Right lobe of liver (tissue), 4 donors: ENCODE measurements at regions not wholly inside any gene's neighbourhood (a gene's known extent, or its start where the extent isn't known, plus 50 kb on each side); places are given as distances from the start of the nearest gene placed in this dataset.

Experiments used
- POLR2A ChIP-seq: fragments of 450-650 bp; IDR thresholded peaks from one replicate; pipeline ENCODE4 v1.6.1; 2017; ENCODE audit warnings: antibody characterized with exemption, mild to moderate bottlenecking
- TF ChIP-seq, protein P1 (sequence below), 4 donors: fragments of 200-600 bp in 3 of 4; fragments of 450-650 bp in 1 of 4; IDR thresholded peaks; one replicate each; pipeline versions ENCODE4 v1.5.1 to v1.8.0; 2016 to 2022; ENCODE audit warnings: antibody characterized with exemption in 4 of 4, mild to moderate bottlenecking in 2 of 4
- donor health status: DM: no; HTN: no; CAD: no.
- donor health status: DM: no; HTN: no; CAD: no.
- donor health status: DM: no; HTN: yes; CAD: no.

DNA sequence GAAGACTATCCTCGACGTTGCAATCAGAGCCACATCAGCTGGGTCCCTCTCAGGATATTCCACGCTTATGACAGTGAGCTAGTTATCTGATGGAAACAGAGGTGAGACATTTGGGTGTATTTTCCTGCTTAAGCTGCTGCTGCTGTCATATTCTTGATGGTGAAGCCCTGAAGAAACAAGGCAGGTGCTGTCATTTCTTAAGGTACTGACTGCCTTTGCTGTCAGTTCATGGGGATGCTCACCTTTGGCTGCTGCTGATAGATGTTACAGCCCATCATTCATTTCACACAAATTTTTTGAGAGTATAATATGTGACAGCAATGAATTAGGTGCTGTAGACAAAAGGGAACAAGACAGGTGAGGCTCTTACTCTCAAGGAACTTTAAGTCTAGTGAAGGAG is 577.4 kb downstream of the LMO4 start:
- TF ChIP-seq, protein P1, sequence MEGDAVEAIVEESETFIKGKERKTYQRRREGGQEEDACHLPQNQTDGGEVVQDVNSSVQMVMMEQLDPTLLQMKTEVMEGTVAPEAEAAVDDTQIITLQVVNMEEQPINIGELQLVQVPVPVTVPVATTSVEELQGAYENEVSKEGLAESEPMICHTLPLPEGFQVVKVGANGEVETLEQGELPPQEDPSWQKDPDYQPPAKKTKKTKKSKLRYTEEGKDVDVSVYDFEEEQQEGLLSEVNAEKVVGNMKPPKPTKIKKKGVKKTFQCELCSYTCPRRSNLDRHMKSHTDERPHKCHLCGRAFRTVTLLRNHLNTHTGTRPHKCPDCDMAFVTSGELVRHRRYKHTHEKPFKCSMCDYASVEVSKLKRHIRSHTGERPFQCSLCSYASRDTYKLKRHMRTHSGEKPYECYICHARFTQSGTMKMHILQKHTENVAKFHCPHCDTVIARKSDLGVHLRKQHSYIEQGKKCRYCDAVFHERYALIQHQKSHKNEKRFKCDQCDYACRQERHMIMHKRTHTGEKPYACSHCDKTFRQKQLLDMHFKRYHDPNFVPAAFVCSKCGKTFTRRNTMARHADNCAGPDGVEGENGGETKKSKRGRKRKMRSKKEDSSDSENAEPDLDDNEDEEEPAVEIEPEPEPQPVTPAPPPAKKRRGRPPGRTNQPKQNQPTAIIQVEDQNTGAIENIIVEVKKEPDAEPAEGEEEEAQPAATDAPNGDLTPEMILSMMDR (IDR thresholded peaks at IDR 0.05), result no peak
- no peak for TF ChIP-seq POLR2A
